ENCODE measurements at regions not wholly inside any gene's neighbourhood (a gene's known extent, or its start where the extent isn't known, plus 50 kb on each side); places are given as distances from the start of the nearest gene placed in this dataset.

- Histone ChIP-seq H3K36me3 (ENCODE audit: control insufficient read depth, insufficient read depth, low read length) (no peaks in the 10 kb centered on the region), H3K27me3 (ENCODE audit: control insufficient read depth, insufficient read depth, low read length) (no peaks in the 10 kb centered on the region), H3K4me3 (ENCODE audit: low read depth, low read length) (no peak overlapping the region)
- CTCF ChIA-PET, result no interaction called here
- DNase-seq (ENCODE audit: low read depth), result no peak
- POLR2A ChIA-PET, result no interaction called here
- TF ChIP-seq CTCF (IDR thresholded peaks at IDR 0.05; ENCODE audit: insufficient read depth, low read depth, low read length), result no peak
Measured at GRCh38 chr22:49627217-49628181, 200.2 kb downstream of the BRD1 start.

DNA sequence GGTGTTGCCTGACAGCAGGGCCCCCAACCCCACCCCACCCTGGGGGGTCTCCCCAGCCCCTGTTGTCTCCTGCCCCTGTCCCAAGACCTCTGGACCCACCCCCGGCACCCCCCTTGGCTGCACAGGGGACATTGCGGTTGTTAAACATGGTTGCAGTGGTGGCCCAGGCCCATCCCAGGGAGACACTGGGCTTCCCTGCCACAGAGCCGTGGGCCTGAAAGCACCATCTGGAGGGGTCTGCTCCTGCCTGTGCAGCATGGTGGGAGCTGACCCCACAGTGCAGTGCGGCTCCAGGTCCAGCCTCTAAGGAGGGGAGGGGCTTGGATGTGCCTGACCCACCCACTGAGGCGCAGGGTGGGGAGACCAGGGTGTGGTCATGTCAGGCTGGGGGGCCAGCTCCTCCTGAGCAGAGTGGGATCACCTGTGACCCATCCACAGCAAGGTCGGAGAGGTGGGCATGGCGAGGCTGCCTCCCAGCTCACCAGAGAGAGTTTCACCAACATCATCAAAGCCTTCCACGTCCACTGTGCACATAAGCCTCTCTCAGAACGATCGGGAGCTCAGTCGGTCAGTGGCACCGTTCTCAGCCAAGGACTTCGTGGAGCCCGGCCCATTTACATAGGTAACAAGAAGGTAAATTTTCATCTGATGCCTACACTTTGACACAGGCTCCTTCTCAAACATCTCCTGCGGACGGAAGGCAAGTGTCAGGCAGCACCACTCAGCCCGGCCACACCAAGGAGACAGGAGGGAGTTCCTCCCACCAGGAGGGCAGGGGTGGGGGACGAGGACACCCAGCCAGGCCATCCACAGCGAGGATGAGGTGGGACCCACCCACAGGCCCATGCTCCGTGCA is 201.1 kb downstream of the BRD1 start:
- ChIA-PET POLR2A (no interaction called here), CTCF (no interaction called here)
- H3K27me3 ChIP-seq (ENCODE audit: control insufficient read depth, insufficient read depth, low read length), result no peaks in the 10 kb centered on the region
- DNase-seq (ENCODE audit: low read depth), result no peak
- H3K4me3 ChIP-seq (ENCODE audit: low read depth, low read length), result no peak overlapping the region
- TF ChIP-seq CTCF (IDR thresholded peaks at IDR 0.05; ENCODE audit: insufficient read depth, low read depth, low read length), result no peak
- H3K36me3 ChIP-seq (ENCODE audit: control insufficient read depth, insufficient read depth, low read length), result no peaks in the 10 kb centered on the region

DNA sequence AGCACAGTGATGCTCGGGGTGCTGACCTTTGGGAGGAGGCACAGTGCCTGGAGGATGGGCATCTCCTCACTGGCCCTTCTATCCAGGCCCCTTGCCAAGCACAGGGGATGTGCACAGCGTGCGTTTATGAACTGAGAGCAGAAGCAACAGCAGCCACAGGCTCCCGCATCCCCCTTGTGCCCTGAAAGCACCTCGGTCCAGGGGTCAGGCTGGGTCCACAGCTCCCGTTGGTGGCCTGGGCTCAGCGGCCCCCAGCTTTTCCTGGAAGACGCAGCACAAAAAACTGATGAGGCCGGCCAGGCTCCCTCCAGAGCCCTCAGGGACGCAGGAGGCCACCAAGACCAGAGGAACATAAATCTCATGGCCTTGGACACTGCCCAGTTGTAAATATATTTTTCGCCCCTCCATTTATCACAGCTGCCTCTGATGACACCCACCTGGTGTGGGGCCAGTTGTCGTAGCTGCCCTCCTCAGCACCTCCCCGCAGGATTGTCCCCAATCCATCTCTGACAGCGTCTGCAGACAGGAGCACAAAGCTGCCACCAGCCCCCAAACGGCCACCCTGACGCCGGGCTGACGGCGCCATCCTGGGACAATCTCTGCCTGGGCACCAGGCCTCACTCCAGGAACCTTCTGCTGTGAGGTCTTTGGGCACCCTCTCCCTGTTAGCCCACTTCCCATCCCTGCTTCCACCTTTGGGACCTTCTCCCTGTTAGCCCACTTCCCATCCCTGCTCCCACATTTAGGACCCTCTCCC is 203.1 kb downstream of the BRD1 start:
- Histone ChIP-seq H3K27me3 (ENCODE audit: control insufficient read depth, insufficient read depth, low read length) (no peaks in the 10 kb centered on the region), H3K4me3 (ENCODE audit: low read depth, low read length) (no peak overlapping the region), H3K36me3 (ENCODE audit: control insufficient read depth, insufficient read depth, low read length) (no peaks in the 10 kb centered on the region)
- TF ChIP-seq CTCF (IDR thresholded peaks at IDR 0.05; ENCODE audit: insufficient read depth, low read depth, low read length), result no peak
- DNase-seq (ENCODE audit: low read depth), result no peak
- ChIA-PET POLR2A (no interaction called here), CTCF (no interaction called here)

GRCh38 chr22:49623715-49624114 is 204.0 kb downstream of the BRD1 start:
- ChIA-PET POLR2A (no interaction called here), CTCF (no interaction called here)
- no peak for DNase-seq (ENCODE audit: low read depth)
- no peaks in the 10 kb centered on the region for H3K27me3 ChIP-seq (ENCODE audit: control insufficient read depth, insufficient read depth, low read length)
- H3K4me3 ChIP-seq (ENCODE audit: low read depth, low read length), result no peak overlapping the region
- no peak for TF ChIP-seq CTCF (IDR thresholded peaks at IDR 0.05; ENCODE audit: insufficient read depth, low read depth, low read length)
- H3K36me3 ChIP-seq (ENCODE audit: control insufficient read depth, insufficient read depth, low read length), result no peaks in the 10 kb centered on the region

- CTCF ChIA-PET, result no interaction called here
- H3K27me3 ChIP-seq (ENCODE audit: control insufficient read depth, insufficient read depth, low read length), result no peaks in the 10 kb centered on the region
- no peaks in the 10 kb centered on the region for H3K36me3 ChIP-seq (ENCODE audit: control insufficient read depth, insufficient read depth, low read length)
- no peak for TF ChIP-seq CTCF (IDR thresholded peaks at IDR 0.05; ENCODE audit: insufficient read depth, low read depth, low read length)
- DNase-seq (ENCODE audit: low read depth), result no peak
- no peak overlapping the region for H3K4me3 ChIP-seq (ENCODE audit: low read depth, low read length)
- POLR2A ChIA-PET, result no interaction called here
Measured at GRCh38 chr22:49623176-49623575, 204.5 kb downstream of the BRD1 start.

Data from BJ (cell line).